Natural killer cell (primary cell): ENCODE measurements at regions not wholly inside any gene's neighbourhood (a gene's known extent, or its start where the extent isn't known, plus 50 kb on each side); places are given as distances from the start of the nearest gene placed in this dataset.

ENCODE experiments used
- ATAC-seq, 3 donors: fragments of 150-1000 bp in 2 of 3; fragments of 200-7000 bp in 1 of 3; cut with Tn5 transposase; 1 replicate in 1 of 3; 2 replicates in 2 of 3; pipeline ENCODE4 v1.10.0; 2021; ENCODE audit warnings: mild to moderate bottlenecking in 2 of 3, moderate library complexity in 2 of 3
- DNase-seq, 2 donors: peaks; one replicate each; pipeline versions ENCODE4 v3.0.0 to v3.0.0-alpha.2; 2013 to 2021; ENCODE audit warnings: mixed read lengths in 1 of 2
- H3K27ac ChIP-seq: one replicate; pipeline ENCODE4 v1.5.1; 2013; ENCODE audit warnings: mild to moderate bottlenecking, low read length
- H3K27me3 ChIP-seq: one replicate; pipeline ENCODE4 v1.6.1; 2013; ENCODE audit warnings: low read length; ENCODE audit not compliant: control insufficient read depth, insufficient read depth
- H3K36me3 ChIP-seq: one replicate; pipeline ENCODE4 v1.6.1; 2013; ENCODE audit warnings: low read length; ENCODE audit not compliant: control insufficient read depth, insufficient read depth
- H3K4me1 ChIP-seq: one replicate; pipeline ENCODE4 v1.6.1; 2013; ENCODE audit warnings: low read length; ENCODE audit not compliant: control insufficient read depth, insufficient read depth
- H3K4me3 ChIP-seq: one replicate; pipeline ENCODE4 v1.5.1; 2013; ENCODE audit warnings: low read length
- H3K9me3 ChIP-seq: one replicate; pipeline ENCODE4 v1.6.1; 2013; ENCODE audit warnings: low read length; ENCODE audit not compliant: control insufficient read depth, insufficient read depth
- H3K27ac Mint-ChIP-seq, 2 donors: one replicate each; pipeline ENCODE4 v1.8.0; 2022; ENCODE audit warnings: mild to moderate bottlenecking in 2 of 2, mixed read lengths in 2 of 2, moderate library complexity in 1 of 2
- H3K27me3 Mint-ChIP-seq, 2 donors: one replicate each; pipeline ENCODE4 v1.8.0; 2022; ENCODE audit warnings: low read depth in 2 of 2, mixed read lengths in 2 of 2
- H3K36me3 Mint-ChIP-seq: one replicate; pipeline ENCODE4 v1.8.0; 2022; ENCODE audit warnings: mixed read lengths
- H3K4me1 Mint-ChIP-seq, 2 donors: one replicate each; pipeline ENCODE4 v1.8.0; 2022; ENCODE audit warnings: mixed read lengths in 2 of 2
- H3K4me3 Mint-ChIP-seq: one replicate; pipeline ENCODE4 v1.8.0; 2022; ENCODE audit warnings: mild to moderate bottlenecking, moderate library complexity, mixed read lengths
- H3K9me3 Mint-ChIP-seq, 2 donors: one replicate each; pipeline ENCODE4 v1.8.0; 2022; ENCODE audit warnings: mixed read lengths in 2 of 2
- CTCF ChIP-seq: fragments of 200-600 bp; IDR thresholded peaks from one replicate; pipeline ENCODE4 v1.8.0; 2022; ENCODE audit warnings: antibody characterized with exemption
- WGBS: methylation state at CpG from one replicate; pipeline ENCODE4 v1.1.7; 2013; ENCODE audit warnings: missing lambda C conversion rate; ENCODE audit not compliant: insufficient coverage; 5-methylcytosine and 5-hydroxymethylcytosine counted together
- intact Hi-C: fragments of 100-400 bp; cut with micrococcal nuclease; formaldehyde crosslinking; loops from one replicate; pipeline ENCODE4 v1.14.2; 2022

- Histone ChIP-seq H3K4me3 (no peak overlapping the region), H3K27me3 (no peaks in the 10 kb centered on the region), H3K36me3 (no peaks in the 10 kb centered on the region), H3K27ac (no peak overlapping the region), H3K9me3 (no peaks in the 10 kb centered on the region), H3K4me1 (no peaks in the 10 kb centered on the region)
- no peak for DNase-seq
- H3K27me3 Mint-ChIP-seq = no peaks in the 10 kb centered on the region
- H3K27ac Mint-ChIP-seq = no peak overlapping the region
- no peak for TF ChIP-seq CTCF
- ATAC-seq = no peak
- no peak overlapping the region for H3K4me3 Mint-ChIP-seq
- intact Hi-C loops = no loop called here
- peaks cover 6 to 7% of the 10 kb centered on the region in 2 donors for H3K9me3 Mint-ChIP-seq
- no peaks in the 10 kb centered on the region for H3K36me3 Mint-ChIP-seq
- H3K4me1 Mint-ChIP-seq = no peaks in the 10 kb centered on the region
- 0% methylated on average over 1 of the region's 1 CpG for WGBS
Observed at GRCh38 chrX:26295425-26295824, 79.5 kb downstream of the MAGEB5 start.

- H3K27ac ChIP-seq = no peak overlapping the region
- Mint-ChIP-seq H3K4me1 (no peaks in the 10 kb centered on the region), H3K9me3 (peaks cover 13 to 19% of the 10 kb centered on the region in 2 donors), H3K36me3 (no peaks in the 10 kb centered on the region), H3K27ac (no peak overlapping the region), H3K27me3 (no peaks in the 10 kb centered on the region), H3K4me3 (no peak overlapping the region)
- WGBS = 94% methylated on average over 8 of the region's 9 CpGs
- ATAC-seq = no peak
- H3K4me1 ChIP-seq = no peaks in the 10 kb centered on the region
- TF ChIP-seq CTCF = no peak
- no peak for DNase-seq
- H3K4me3 ChIP-seq = no peak overlapping the region
- intact Hi-C loops = no loop called here
- no peaks in the 10 kb centered on the region for H3K9me3 ChIP-seq
- no peaks in the 10 kb centered on the region for H3K27me3 ChIP-seq
- H3K36me3 ChIP-seq = no peaks in the 10 kb centered on the region
Observed at GRCh38 chrX:26286836-26287235, 70.9 kb downstream of the MAGEB5 start.
